ENCODE measurements at regions not wholly inside any gene's neighbourhood (a gene's known extent, or its start where the extent isn't known, plus 50 kb on each side); places are given as distances from the start of the nearest gene placed in this dataset.

- DNase-seq = no peak
Measured at GRCh38 chr17:77366206-77366557, 225.4 kb downstream of the SEC14L1 start.

GRCh38 chr17:77366558-77367245 lies 225.9 kb downstream of the SEC14L1 start:
- DNase-seq = no peak

GRCh38 chr17:77369544-77369971 lies 228.8 kb downstream of the SEC14L1 start:
- DNase-seq = no peak

DNA sequence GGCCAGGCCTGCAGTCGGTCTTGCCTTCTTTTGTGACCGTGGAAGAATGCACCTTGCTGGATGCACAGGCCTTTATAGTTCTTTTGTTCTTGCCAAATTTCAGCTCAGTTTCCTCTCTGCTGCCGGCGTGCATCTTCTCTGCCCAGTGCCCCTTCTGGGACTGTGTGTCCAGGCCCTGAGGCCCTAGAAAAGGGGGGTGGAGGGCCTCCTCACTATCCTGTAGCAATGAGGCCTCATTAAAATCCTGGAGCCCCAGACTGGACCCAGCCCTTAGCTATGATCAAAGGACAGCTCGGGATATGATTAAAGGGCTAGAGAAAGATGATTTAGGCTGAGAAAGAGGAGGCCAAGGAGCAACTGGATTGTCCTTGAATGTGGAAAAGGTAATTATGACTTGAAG lies 229.8 kb downstream of the SEC14L1 start:
- no peak for DNase-seq

DNA sequence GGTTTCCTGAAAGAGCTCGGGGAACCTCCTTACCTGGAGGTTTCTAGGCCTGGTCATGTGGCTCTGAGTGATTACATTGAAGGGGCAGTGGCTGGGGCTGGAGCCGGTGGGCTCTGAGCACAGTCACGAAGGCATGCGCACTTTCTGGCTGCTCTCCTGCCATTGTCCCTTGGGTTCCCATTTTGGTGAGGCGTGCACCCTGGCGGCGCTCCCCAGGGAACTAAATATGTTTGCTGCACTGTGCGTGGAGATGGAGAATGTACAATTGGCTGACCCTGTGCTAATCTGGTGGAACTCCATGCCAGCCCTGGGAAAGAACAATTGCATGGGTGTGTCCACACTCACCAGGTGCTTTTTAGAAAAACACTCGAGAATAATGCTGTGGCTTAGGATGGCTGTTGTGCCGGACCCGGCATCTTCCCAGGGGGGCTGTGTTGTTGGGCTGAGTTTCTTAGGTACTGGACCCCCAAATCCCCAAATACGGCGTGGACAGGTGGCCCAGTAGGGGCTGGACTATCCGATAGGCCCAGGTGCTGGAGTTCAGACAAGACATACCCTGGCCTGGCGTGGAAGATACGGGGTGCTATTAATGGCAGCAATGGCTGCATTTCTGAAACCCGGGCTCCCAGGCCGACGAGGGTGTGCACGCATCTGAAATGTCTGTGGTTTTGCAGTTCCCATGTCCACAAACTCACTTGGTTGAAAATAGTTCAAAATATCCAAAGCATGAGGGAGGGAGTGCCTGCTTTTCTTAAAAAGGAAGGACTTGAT lies 230.5 kb downstream of the SEC14L1 start:
- DNase-seq = peak; percentile 64

DNA sequence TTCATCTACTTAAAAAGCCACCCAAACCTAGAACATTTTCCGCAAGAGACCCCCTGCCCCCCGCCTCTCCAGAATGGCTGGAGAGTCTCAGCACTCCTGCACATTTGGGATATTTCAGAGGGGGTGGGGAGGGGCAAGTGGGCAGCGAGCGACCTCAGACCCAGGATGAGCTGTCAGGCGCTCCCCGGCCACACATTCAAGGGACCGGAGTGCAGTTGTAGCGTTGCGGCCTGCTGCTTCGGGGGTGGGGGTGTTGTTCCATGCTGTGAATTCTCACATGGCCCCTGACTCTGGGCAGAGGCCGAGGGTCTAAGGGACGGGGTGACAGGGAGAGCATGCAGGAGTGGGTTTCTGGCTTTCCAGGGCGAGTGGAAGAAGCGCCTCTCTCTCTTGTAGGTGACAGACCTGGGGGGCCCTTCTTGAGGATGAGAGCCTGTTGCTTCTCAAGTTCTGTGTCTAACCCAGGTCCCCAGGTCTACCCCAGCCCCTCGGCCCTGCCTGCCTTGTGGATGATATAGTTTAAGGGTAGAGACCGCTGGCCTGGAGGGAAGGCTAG lies 231.2 kb downstream of the SEC14L1 start:
- DNase-seq = no peak

GRCh38 chr17:77372444-77373298 lies 231.9 kb downstream of the SEC14L1 start:
- peak; percentile 58 for DNase-seq

DNA sequence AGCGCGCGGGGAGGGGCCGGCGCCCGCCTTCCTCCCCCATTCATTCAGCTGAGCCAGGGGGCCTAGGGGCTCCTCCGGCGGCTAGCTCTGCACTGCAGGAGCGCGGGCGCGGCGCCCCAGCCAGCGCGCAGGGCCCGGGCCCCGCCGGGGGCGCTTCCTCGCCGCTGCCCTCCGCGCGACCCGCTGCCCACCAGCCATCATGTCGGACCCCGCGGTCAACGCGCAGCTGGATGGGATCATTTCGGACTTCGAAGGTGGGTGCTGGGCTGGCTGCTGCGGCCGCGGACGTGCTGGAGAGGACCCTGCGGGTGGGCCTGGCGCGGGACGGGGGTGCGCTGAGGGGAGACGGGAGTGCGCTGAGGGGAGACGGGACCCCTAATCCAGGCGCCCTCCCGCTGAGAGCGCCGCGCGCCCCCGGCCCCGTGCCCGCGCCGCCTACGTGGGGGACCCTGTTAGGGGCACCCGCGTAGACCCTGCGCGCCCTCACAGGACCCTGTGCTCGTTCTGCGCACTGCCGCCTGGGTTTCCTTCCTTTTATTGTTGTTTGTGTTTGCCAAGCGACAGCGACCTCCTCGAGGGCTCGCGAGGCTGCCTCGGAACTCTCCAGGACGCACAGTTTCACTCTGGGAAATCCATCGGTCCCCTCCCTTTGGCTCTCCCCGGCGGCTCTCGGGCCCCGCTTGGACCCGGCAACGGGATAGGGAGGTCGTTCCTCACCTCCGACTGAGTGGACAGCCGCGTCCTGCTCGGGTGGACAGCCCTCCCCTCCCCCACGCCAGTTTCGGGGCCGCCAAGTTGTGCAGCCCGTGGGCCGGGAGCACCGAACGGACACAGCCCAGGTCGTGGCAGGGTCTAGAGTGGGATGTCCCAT lies 232.8 kb downstream of the SEC14L1 start:
- DNase-seq = no peak

DNA sequence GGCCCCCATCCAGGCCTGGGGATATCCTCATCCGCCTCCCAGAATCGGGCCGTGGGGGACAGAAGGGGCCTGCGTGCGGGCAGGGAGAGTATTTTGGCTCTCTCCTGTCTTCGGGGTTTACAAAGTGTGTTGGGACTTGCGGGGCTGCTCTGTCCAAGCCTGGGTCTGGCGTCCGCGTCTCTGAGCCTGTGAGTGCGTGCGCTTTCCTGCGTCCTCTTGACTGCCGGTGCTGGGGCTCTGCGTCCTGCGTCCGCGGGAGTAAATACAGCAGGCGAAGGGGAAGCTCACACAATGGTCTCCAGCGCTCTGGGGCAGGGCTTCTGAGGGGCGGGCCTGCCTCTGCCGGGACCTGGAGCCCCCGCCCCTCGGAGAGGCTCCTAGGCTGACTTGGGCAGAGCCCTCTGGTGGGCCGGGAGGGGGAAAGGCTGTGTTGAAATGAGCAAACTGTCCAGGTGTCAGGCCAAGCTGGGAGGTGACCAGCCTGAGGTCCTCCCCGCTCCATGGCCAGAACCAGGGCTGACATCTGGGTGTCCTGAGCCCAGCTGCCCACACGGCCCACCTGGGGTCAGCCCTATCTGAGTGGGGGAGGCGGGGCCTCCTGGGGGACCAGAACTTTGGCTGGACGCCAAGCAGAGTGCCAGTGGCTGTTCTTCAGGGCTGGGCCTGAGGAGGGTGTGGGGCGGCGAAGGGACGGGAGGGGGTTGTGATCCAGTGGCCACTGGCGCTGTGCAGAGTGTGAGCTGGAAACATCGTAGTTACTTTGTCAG lies 233.6 kb downstream of the SEC14L1 start:
- DNase-seq = no peak

DNA sequence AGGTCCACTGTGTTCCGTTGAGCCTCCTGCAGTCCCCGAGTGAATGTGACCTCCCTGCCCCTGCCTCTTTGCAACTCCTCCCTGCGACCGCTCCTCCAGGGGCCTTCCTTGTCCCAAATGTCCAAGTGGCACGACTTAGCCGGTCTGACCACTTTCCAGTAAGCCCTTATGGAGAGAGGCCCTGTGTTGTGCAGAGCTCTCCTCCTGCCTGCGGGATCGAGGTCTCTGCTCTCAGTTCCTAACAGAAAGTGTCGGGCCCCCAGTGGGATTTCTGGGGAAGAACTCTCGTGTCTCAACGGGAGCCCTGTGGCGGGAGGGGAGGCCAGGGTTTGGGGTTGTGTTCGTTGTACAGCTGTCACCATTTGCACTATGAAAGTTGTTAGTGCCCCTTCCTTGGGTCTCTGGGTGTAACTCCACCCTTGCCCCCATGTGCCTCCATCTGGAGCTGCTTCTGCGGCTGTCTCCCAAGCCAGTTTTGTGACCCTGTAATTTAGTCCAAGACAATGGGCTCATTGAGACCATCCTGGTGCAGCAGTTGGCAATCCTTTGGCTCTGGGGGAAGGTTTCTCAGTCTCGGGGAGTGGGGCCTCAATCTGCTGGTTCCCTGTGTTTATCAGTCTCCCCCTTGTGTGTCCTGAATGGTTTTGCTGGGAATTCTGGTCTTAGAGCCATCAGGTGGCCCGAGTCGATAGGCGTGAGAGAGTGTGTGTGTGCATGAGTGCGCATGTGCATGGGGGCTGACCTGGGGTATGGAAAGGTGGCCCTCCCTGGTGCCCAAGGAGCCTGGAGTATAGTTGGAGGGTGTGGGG lies 234.5 kb downstream of the SEC14L1 start:
- DNase-seq = no peak

- no peak for DNase-seq
Measured at GRCh38 chr17:77375917-77376651, 235.3 kb downstream of the SEC14L1 start.

GRCh38 chr17:77376795-77377709 lies 236.3 kb downstream of the SEC14L1 start:
- no peak for DNase-seq

- DNase-seq = no peak
Measured at GRCh38 chr17:77377710-77378235, 237.0 kb downstream of the SEC14L1 start.

GRCh38 chr17:77378318-77379064 lies 237.7 kb downstream of the SEC14L1 start:
- DNase-seq = no peak

- no peak for DNase-seq
Measured at GRCh38 chr17:77379065-77379428, 238.3 kb downstream of the SEC14L1 start.

GRCh38 chr17:77379832-77380231 lies 239.1 kb downstream of the SEC14L1 start:
- no peak for DNase-seq

- DNase-seq = no peak
Measured at GRCh38 chr17:77380395-77381184, 239.8 kb downstream of the SEC14L1 start.

All from RPMI8226 (cell line).